ENCODE measurements at regions not wholly inside any gene's neighbourhood (a gene's known extent, or its start where the extent isn't known, plus 50 kb on each side); places are given as distances from the start of the nearest gene placed in this dataset.
"Not testable (repeated sequence)": the region's sequence is repeated elsewhere in the genome, so short reads cannot be mapped to it uniquely, and the experiment has no call there.

DNA sequence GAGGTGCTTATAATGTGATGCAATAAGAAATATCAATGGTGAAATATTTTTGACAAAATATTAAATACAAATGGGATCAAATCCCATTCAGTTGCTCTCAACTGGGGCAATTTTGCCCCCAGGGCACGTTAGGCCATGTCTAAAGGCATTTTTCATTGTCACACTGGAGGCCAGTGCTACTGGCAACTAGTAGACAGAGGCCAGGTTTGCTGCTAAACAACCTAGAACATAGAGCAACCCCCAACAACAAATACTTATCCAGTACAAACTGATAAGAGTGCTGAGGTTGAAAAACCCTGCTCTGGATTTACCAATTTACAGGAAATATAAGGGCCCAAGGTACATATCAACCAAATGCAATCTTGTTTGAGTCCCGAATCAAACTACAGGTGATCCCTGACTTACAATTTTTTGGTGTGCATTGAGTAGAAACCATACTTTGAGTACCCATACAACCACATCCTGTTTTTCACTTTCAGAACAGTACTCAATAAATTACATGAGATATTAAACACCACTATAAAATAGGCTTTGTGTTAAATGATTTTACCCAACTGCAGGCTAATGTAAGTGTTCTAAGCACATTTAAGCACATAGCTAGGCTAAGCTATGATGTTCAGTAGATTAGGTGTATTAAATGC lies 237.5 kb downstream of the HNRNPD start:
- H3K27ac Mint-ChIP-seq: no peak overlapping the region
- H3K4me1 Mint-ChIP-seq (ENCODE audit: low read depth): peaks cover 13% of the 10 kb centered on the region
- intact Hi-C loops (cut with micrococcal nuclease): no loop called here
- no peak for DNase-seq (ENCODE audit: low spot score)
- H3K27me3 Mint-ChIP-seq (ENCODE audit: low read depth): no peaks in the 10 kb centered on the region
- H3K36me3 Mint-ChIP-seq (ENCODE audit: low read depth): no peaks in the 10 kb centered on the region
- no peaks in the 10 kb centered on the region for H3K9me3 Mint-ChIP-seq
- no peak overlapping the region for H3K4me3 Mint-ChIP-seq (ENCODE audit: low read depth)

DNA sequence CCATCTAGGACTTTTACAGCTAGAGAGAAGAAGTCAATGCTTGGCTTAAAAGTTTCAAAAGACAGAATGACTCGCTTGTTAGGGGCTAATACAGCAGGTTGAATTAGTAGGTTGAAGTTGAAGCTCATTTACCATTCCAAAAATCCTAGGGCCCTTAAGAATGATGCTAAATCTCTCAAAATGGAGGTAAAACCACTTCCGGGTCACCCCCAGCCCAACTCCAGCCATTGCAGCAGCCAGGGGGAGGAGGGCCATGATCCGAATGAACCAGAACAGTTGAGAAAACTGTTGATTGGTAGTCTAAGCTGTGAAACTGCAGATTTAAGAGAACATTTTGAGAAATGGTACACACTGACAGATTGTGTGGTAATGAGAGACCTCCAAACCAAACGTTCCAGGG lies 245.4 kb downstream of the HNRNPD start:
- no peaks in the 10 kb centered on the region for H3K36me3 Mint-ChIP-seq (ENCODE audit: low read depth)
- H3K27me3 Mint-ChIP-seq (ENCODE audit: low read depth): peaks cover 3% of the 10 kb centered on the region
- no peaks in the 10 kb centered on the region for H3K9me3 Mint-ChIP-seq
- no peak overlapping the region for H3K4me3 Mint-ChIP-seq (ENCODE audit: low read depth)
- H3K27ac Mint-ChIP-seq: no peak overlapping the region
- H3K4me1 Mint-ChIP-seq (ENCODE audit: low read depth): no peaks in the 10 kb centered on the region
- intact Hi-C loops (cut with micrococcal nuclease): no loop called here
- no peak for DNase-seq (ENCODE audit: low spot score)

DNA sequence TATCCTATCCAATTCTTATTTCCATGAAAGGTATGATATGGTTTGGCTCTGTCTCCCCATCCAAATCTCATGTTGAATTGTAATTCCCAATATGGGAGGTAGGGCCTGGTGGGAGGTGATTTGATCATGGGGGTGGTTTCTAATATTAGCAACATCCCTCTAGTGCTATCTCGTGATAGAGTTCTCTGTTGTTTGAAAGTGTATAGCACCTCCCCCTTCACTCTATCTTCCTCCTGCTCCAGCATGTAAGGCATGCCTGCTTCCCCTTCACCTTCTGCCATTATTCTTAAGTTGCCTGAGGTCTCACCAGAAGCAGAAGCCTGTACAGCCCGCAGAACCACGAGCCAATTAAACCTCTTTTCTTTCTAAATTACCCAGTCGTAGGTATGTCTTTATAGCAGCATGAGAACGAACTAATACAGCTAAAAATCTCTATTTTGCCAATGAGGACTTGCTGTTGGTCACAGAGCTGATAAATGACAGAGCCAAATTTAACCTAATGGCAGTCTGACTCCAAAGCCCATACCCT lies 247.2 kb downstream of the HNRNPD start:
- DNase-seq (ENCODE audit: low spot score): no peak
- no peaks in the 10 kb centered on the region for H3K9me3 Mint-ChIP-seq
- H3K4me1 Mint-ChIP-seq (ENCODE audit: low read depth): no peaks in the 10 kb centered on the region
- no peak overlapping the region for H3K27ac Mint-ChIP-seq
- no peak overlapping the region for H3K4me3 Mint-ChIP-seq (ENCODE audit: low read depth)
- H3K36me3 Mint-ChIP-seq (ENCODE audit: low read depth): no peaks in the 10 kb centered on the region
- H3K27me3 Mint-ChIP-seq (ENCODE audit: low read depth): peaks cover 3% of the 10 kb centered on the region
- intact Hi-C loops (cut with micrococcal nuclease): no loop called here

DNA sequence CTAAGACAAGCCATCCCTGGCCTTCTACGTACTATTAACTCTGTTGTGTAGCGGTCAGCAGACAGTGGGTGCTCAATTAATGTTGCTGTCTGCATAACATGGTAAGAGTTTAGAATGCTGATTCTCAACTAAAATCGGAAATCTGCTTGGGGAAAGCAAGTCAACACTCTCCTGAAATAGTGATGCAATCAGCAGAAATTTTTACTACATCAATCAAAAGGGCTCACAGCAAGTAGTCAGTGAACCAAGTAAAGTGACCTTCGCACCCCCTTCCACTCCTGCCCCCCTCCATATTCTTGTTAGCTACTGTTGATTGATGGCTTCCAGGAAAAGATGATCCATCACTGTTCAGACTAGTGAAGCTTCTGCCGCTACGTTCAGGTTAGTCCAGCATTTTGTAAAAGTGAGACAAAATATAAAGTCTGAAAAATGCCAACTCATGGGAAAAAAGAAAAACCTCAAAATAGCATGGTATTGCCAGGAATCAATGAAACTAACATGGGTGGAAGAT lies 247.9 kb downstream of the HNRNPD start:
- Mint-ChIP-seq H3K27ac (no peak overlapping the region), H3K27me3 (ENCODE audit: low read depth) (peaks cover 3% of the 10 kb centered on the region), H3K36me3 (ENCODE audit: low read depth) (no peaks in the 10 kb centered on the region), H3K4me3 (ENCODE audit: low read depth) (no peak overlapping the region), H3K9me3 (no peaks in the 10 kb centered on the region), H3K4me1 (ENCODE audit: low read depth) (no peaks in the 10 kb centered on the region)
- no peak for DNase-seq (ENCODE audit: low spot score)
- intact Hi-C loops (cut with micrococcal nuclease): no loop called here

DNA sequence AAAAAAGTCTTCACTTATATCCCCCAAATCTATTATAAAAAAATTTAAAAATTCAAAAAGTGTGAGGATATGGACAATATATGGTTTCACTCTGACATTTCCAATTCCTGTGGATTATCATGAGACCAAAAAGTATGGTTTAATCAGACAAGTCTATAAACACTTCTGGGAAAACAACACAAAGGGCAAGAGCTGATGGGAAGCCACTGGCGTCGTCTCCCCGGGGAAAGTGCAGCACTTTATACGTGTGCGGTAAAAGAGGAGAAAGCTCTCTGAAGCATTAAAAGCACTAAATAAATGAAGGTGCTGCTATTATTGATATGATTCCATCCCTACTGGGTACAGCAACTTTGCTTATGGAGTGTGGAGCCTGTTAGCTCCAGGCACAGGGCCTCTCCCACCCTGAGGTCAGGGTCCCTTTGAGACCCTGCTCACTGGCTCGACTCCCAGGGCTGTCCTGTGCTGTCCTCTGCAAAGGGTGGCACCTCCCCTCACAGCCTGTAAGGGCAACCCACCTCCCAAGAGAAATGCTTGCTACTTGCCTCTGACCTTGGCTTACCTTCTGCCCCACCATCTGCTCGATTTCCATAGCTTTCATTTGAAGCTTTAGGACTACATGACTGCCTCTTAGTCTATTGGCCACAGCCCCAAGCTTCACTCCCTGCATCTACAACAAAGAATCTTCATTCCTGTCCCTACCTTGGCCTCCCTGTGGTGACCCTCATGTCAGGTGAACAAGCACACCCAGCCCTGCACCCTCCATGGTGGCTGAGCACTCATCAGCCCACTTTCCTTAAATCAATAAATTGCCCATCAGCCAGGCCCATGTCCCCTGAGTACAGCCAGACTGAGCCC lies 248.6 kb downstream of the HNRNPD start:
- no peak overlapping the region for H3K4me3 Mint-ChIP-seq (ENCODE audit: low read depth)
- H3K27ac Mint-ChIP-seq: no peak overlapping the region
- DNase-seq (ENCODE audit: low spot score): no peak
- intact Hi-C loops (cut with micrococcal nuclease): no loop called here
- H3K36me3 Mint-ChIP-seq (ENCODE audit: low read depth): no peaks in the 10 kb centered on the region
- H3K27me3 Mint-ChIP-seq (ENCODE audit: low read depth): peaks cover 3% of the 10 kb centered on the region
- H3K4me1 Mint-ChIP-seq (ENCODE audit: low read depth): no peaks in the 10 kb centered on the region
- H3K9me3 Mint-ChIP-seq: no peaks in the 10 kb centered on the region

DNA sequence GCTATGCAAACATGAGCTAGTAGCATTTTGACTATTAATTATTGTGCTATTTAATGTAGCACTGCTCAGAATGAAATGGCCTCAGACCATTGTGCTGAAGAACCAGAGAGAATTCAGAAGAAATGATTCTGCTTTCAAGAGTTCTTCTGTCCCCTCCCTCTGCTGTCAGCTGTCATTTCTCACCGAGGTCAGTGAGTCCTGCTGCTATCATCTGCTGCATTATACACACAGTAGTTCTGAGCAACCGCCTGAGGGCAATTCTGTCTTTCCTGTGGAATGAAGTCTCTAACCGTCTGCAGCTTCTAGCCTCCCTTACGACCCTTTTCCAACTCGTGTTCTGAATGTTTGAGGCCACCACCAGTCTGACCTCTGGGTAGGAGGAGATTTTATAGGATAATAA lies 249.4 kb downstream of the HNRNPD start:
- intact Hi-C loops (cut with micrococcal nuclease): no loop called here
- Mint-ChIP-seq H3K36me3 (ENCODE audit: low read depth) (no peaks in the 10 kb centered on the region), H3K27me3 (ENCODE audit: low read depth) (peaks cover 3% of the 10 kb centered on the region), H3K4me1 (ENCODE audit: low read depth) (no peaks in the 10 kb centered on the region), H3K4me3 (ENCODE audit: low read depth) (no peak overlapping the region), H3K9me3 (no peaks in the 10 kb centered on the region), H3K27ac (no peak overlapping the region)
- DNase-seq (ENCODE audit: low spot score): no peak

DNA sequence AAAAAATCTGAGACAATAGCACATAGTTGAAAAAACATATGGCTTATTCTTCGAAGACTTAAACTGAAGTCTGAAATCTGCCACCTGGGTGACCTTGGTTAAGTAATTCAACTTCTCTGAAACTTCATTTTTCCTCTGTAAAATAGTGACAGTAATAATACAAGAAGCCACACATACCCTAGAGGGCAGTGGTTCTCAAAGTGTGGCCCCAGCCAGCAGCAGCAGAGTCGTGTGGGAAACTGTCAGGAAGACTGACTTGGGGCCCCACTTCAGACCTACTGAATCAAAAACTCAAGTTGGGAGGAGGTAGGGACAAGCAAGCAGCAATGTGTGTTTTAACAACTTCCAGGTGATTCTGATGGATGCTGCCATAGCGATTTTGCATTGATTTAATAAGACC lies 249.9 kb downstream of the HNRNPD start:
- H3K27ac Mint-ChIP-seq: no peak overlapping the region
- intact Hi-C loops (cut with micrococcal nuclease): no loop called here
- DNase-seq (ENCODE audit: low spot score): no peak
- H3K27me3 Mint-ChIP-seq (ENCODE audit: low read depth): peaks cover 3% of the 10 kb centered on the region
- H3K9me3 Mint-ChIP-seq: no peaks in the 10 kb centered on the region
- H3K36me3 Mint-ChIP-seq (ENCODE audit: low read depth): no peaks in the 10 kb centered on the region
- H3K4me1 Mint-ChIP-seq (ENCODE audit: low read depth): no peaks in the 10 kb centered on the region
- H3K4me3 Mint-ChIP-seq (ENCODE audit: low read depth): no peak overlapping the region

DNA sequence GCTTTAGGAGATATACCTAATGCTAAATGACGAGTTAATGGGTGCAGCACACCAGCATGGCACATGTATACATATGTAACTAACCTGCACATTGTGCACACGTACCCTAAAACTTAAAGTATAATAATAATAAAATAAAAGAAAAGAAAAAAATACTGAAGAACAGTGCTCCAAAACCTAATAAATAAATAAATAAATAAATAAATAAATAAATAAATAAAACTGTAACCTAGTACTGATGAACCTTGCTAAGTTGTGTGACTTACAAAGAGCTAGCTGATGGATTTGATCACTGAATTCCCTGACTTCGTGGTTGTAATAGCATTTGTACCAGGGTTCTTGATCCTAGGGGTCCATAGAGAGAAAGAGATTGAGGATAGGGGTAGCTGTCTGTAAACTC lies 258.6 kb downstream of the HNRNPD start:
- H3K36me3 Mint-ChIP-seq (ENCODE audit: low read depth); H3K27me3 Mint-ChIP-seq (ENCODE audit: low read depth); H3K4me3 Mint-ChIP-seq (ENCODE audit: low read depth); H3K27ac Mint-ChIP-seq; H3K9me3 Mint-ChIP-seq; H3K4me1 Mint-ChIP-seq (ENCODE audit: low read depth); intact Hi-C loops (cut with micrococcal nuclease); DNase-seq (ENCODE audit: low spot score): not testable (repeated sequence)

DNA sequence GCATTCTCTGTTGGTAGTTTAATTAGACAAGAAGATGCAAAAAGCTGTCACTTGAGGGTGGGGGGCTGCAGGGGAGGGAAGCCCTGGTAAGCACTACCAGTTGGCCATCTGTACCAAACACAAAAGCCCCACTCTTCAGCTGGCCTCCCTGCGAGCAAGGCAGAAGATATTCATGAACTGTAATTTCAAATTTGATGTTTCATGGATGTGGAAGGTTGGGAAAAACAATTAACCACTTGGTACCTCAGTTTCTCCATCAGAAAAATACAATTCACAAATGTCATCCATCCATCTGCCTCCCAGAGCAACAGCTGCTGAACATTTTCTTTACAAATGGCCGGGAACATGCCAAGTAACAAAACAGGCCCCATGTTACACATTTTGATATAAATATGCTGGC lies 265.3 kb downstream of the HNRNPD start:
- Mint-ChIP-seq H3K4me1 (ENCODE audit: low read depth) (no peaks in the 10 kb centered on the region), H3K9me3 (no peaks in the 10 kb centered on the region), H3K36me3 (ENCODE audit: low read depth) (no peaks in the 10 kb centered on the region), H3K4me3 (ENCODE audit: low read depth) (no peak overlapping the region), H3K27me3 (ENCODE audit: low read depth) (no peaks in the 10 kb centered on the region), H3K27ac (no peak overlapping the region)
- DNase-seq (ENCODE audit: low spot score): no peak
- intact Hi-C loops (cut with micrococcal nuclease): no loop called here

DNA sequence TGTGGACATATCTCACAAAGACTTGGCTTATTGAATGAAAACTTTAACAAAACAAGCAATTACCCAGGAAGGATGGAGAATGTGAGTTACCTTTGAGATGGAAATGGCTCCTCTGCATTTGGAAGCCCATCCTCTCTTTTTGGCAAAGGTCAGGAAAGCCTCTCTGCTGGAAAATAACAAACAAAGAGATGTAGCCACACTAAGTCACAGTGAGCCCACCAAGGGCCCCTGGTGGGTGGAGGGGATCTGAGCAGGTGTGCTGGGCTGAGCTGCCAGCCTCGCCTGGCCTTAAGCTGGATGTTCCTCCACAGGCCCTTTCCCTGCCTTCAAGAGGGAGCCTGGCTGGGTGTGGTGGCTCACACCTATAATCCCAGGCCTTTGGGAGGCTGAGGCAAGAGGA lies 269.2 kb downstream of the HNRNPD start:
- intact Hi-C loops (cut with micrococcal nuclease): no loop called here
- no peaks in the 10 kb centered on the region for H3K36me3 Mint-ChIP-seq (ENCODE audit: low read depth)
- no peak overlapping the region for H3K4me3 Mint-ChIP-seq (ENCODE audit: low read depth)
- no peaks in the 10 kb centered on the region for H3K4me1 Mint-ChIP-seq (ENCODE audit: low read depth)
- no peaks in the 10 kb centered on the region for H3K9me3 Mint-ChIP-seq
- H3K27ac Mint-ChIP-seq: no peak overlapping the region
- H3K27me3 Mint-ChIP-seq (ENCODE audit: low read depth): no peaks in the 10 kb centered on the region
- DNase-seq (ENCODE audit: low spot score): no peak

DNA sequence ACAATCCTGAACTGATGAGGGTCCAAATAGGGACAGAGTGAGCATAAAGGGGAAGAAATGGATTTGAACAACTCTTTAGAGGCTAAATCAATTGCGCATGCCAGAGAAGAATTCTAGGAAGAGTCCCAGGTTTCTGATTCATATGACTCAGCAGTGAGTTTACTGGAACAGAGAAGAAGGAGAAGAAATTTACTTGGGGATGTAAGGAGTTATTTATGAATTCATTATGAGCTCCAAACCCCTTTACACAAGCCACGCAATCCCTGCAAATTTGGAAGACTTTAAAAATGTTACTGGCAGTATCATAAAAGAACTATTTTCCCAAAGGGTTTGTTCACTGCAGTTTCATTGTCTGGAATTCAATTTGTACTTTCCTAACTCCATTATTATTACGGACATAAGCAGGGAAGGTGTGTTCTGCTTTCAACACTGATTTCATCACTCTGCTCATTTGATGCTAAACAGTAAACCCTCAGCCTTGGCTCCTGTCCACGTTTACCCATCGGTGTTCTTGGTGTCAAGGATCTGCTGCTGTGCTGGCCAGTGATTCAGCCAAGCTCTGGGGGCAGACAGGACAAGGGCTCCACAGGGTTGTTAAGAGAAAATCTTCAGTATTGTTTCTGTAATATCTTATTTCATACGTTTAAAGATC lies 273.7 kb downstream of the HNRNPD start:
- H3K9me3 Mint-ChIP-seq: no peaks in the 10 kb centered on the region
- H3K27me3 Mint-ChIP-seq (ENCODE audit: low read depth): no peaks in the 10 kb centered on the region
- H3K4me3 Mint-ChIP-seq (ENCODE audit: low read depth): no peak overlapping the region
- intact Hi-C loops (cut with micrococcal nuclease): no loop called here
- no peaks in the 10 kb centered on the region for H3K36me3 Mint-ChIP-seq (ENCODE audit: low read depth)
- DNase-seq (ENCODE audit: low spot score): no peak
- H3K4me1 Mint-ChIP-seq (ENCODE audit: low read depth): no peaks in the 10 kb centered on the region
- no peak overlapping the region for H3K27ac Mint-ChIP-seq

DNA sequence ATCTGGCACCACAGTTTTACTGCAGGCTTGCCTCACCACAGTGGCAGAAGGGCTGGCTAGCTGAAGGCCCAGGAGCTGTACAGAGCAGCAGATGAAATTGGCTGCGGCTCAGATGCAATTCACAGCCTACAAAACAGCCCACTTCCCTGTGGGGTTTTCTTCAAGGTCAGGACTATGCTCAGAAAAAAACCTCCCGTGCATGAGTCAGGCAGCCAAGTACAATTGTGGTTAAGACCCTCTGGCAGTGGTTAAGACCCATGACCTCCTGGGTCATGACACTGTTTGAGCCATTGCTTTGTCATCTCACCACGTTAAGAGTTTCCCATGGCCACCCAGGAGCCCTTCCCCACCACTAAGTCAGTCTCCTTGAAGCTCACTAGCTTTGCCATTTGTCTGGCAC lies 276.3 kb downstream of the HNRNPD start:
- Mint-ChIP-seq H3K36me3 (ENCODE audit: low read depth) (no peaks in the 10 kb centered on the region), H3K4me3 (ENCODE audit: low read depth) (no peak overlapping the region), H3K27me3 (ENCODE audit: low read depth) (no peaks in the 10 kb centered on the region), H3K4me1 (ENCODE audit: low read depth) (no peaks in the 10 kb centered on the region), H3K27ac (no peak overlapping the region), H3K9me3 (no peaks in the 10 kb centered on the region)
- intact Hi-C loops (cut with micrococcal nuclease): no loop called here
- DNase-seq (ENCODE audit: low spot score): no peak

DNA sequence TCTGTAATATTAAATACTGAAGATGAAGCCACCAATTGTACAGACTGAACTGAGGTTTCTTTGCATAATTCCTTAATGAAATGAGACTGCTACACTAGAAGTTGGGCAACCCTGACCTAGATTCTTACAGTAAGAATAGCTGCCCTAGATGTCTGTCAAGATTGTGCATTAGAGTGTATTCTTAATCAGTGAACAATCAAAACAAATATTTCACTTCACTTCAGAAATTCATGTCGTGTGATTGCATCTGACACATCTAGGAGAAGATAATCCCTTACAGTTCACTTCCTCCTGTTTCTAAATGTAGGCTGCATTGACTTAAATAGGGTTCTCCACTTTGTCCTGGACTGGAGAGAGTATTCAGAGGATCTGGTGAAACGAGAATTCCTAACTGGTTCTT lies 283.1 kb downstream of the HNRNPD start:
- H3K36me3 Mint-ChIP-seq (ENCODE audit: low read depth): no peaks in the 10 kb centered on the region
- H3K4me1 Mint-ChIP-seq (ENCODE audit: low read depth): no peaks in the 10 kb centered on the region
- no peak for DNase-seq (ENCODE audit: low spot score)
- H3K27me3 Mint-ChIP-seq (ENCODE audit: low read depth): no peaks in the 10 kb centered on the region
- no peak overlapping the region for H3K4me3 Mint-ChIP-seq (ENCODE audit: low read depth)
- H3K27ac Mint-ChIP-seq: no peak overlapping the region
- intact Hi-C loops (cut with micrococcal nuclease): no loop called here
- H3K9me3 Mint-ChIP-seq: no peaks in the 10 kb centered on the region

Measured in activated T-helper 2 cell treated with anti-CD3 and anti-CD28 coated beads, Interferon-gamma antibody, Interleukin-2, Interleukin-4, amounts not matched to agents 10 μg/mL and 5 μg/mL and 100 μg/mL, durations not matched to agents 14 hours and 24 hours and 36 hours (primary cell).